H1 (cell line): ENCODE measurements at regions not wholly inside any gene's neighbourhood (a gene's known extent, or its start where the extent isn't known, plus 50 kb on each side); places are given as distances from the start of the nearest gene placed in this dataset.

ENCODE experiments used
- TF ChIP-seq, protein P1 (sequence below): IDR thresholded peaks from 2 replicates; pipeline ENCODE4 v1.6.1; 2012; ENCODE audit warnings: low read length, inconsistent platforms

DNA sequence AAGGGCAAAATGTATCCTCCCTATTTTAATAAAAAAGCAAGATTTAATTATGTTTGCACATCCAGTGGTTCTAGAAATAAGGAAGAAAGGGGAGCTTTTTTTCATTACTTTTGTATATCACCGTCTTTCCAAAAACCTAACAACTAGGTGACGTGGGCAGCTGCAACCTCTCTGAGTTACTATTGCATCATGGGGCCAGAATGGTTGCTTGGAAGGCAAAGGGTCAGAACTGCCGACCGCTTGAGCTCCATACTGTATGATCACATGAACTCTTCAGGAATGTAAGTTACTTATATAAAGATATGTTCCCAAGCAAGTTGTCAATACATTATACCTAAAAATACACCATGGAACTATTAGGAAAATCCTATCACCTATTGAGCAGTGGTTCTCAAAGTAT is 85.6 kb upstream of the HIVEP3 start (continued):
- TF ChIP-seq, protein P1, sequence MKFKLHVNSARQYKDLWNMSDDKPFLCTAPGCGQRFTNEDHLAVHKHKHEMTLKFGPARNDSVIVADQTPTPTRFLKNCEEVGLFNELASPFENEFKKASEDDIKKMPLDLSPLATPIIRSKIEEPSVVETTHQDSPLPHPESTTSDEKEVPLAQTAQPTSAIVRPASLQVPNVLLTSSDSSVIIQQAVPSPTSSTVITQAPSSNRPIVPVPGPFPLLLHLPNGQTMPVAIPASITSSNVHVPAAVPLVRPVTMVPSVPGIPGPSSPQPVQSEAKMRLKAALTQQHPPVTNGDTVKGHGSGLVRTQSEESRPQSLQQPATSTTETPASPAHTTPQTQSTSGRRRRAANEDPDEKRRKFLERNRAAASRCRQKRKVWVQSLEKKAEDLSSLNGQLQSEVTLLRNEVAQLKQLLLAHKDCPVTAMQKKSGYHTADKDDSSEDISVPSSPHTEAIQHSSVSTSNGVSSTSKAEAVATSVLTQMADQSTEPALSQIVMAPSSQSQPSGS = no peak
